Stimulated activated CD4-positive, alpha-beta T cell treated with anti-CD3 and anti-CD28 coated beads, Interleukin-1b, Interleukin-23, amount 100 ng/mL, for 48 hours (primary cell): ENCODE measurements at regions not wholly inside any gene's neighbourhood (a gene's known extent, or its start where the extent isn't known, plus 50 kb on each side); places are given as distances from the start of the nearest gene placed in this dataset.

Experiments used
- DNase-seq: peaks from one replicate; pipeline ENCODE4 v3.0.0-alpha.2; 2020

DNA sequence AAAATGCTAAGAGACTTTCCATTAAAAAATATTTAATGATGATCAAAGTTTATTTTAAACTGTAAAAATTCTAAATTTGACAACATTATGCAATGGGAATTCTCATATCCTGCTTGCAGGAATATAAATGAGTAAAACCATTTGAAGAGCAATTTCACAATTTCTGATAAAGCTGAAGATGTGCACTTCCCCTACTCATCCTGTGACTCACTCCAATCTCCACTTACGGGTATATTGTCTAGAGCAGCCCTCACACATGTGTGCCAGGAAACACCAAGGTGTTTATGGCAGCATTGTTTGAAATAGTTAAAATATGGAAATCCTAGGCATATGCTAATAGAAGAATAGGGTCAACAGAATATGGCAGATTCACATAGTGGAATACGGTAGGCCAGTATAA, 158.4 kb downstream of the PDHA2 start:
- DNase-seq = no peak

- no peak for DNase-seq
Observed at GRCh38 chr4:96003951-96004740, 164.3 kb downstream of the PDHA2 start.

DNA sequence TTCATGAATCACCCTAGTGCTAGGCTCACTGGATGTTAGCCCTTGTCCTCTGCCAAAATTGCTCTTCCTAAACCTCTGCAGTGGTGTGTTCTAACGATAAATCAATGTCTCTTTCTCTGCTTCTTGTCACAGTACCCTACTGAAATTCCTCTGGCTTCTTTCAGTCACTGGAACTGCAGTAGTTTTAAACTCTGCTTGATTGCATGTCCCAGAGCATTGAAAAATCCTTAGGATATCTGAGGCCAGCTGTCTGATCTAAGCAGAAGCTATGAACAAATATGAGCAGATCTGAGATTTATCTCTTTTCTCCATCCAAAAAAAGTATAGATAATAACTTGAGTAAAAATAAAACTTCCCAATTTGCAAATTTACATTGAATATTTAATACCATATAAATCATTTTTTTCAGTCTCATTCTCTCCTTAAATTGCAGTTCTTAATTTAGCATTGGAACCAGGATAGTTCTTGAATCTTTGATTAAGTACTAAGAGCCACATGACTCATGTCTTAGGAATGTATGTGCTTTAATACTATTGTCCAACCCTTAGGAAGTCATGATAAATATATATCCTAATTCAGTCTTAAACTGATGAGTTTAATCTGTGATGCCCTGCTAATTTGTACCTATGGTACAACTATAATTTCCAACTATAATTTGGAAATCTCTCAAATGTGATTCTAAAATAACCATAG, 169.7 kb downstream of the PDHA2 start:
- DNase-seq = no peak

DNA sequence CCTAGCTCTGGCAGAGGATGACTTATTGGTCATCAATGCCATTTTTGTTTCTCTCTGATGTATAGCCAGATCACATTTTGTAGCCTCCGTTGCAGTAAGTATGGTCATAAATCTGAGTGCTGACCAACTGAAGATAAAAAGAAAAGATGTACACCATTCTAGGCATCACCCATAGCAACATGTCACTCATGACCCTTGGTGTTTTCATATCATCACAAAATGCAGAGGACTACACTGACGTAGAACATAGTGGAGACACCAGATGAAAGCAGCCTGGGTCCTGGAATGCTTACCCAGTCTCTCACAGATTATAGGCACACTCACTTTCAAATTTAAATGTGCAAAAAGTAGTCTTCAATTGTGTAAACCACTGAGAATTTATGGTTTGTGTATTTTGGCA, 172.8 kb downstream of the PDHA2 start:
- DNase-seq = no peak

DNA sequence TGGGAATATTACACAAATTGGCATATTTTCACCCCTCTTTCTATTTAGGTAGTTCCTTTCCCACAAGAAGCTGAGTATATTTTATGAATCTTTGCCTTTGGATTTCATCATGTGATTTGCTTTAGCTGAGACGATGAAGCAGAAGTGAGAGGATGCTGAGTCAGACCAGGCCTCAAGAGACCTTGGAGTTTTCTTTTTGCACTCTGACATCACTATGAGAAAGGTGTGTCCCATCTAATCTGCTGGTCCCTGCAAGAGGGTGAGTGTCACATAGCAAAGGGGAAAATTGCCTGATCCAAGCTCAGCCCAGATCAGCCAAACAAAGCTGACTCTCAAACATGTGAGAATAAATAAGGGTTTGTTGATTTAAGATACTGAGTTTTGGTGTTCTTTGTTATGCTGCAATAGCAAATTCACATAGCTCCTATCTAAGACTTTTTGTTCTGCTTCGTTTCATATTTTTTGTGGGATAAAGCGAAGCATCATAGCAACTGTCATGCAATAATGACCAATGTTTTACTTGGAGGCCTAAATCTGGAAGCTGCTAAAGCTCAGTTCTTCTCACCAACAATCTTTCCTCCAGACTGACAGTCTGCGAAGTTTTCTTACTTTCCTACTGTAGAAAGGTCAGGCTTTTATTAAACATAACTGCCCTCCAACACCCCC, 176.9 kb downstream of the PDHA2 start:
- no peak for DNase-seq

DNA sequence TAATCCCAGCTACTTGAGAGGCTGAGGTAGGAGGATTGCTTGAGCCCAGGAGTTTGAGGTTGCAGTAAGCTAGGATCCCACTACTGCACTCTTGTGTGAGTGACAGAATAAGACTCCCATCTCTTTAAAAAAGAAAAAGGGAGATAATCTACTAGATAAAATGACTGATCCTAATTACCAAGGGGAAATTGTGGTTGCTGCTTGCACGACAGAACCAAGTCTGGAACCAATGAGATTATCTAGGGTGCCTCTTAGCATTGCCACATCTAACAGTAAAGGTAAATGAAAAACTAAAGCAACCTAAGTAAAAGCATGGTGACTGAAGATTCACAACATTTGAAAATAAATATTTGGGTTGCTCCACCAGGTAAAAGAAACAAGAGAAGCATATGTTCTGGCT, 185.1 kb downstream of the PDHA2 start:
- DNase-seq = no peak

DNA sequence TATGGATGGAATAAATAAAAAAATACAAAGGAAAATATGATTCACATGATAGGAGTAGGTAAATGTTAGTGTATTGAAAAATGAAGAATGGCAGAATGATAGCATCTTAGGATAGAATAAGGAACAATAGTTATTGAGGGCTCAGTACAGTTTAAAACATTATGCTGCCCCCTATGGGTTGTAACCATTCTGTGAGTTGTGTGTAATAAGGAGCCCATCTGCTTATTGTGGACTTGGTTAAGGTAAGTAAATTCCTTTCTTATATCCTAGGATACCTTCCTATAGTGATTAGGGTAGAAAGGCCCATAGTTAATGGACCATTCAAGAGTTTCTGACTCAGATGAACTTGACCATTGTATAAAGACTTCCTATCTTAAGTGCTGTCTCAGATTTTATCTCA, 195.8 kb downstream of the PDHA2 start:
- DNase-seq = no peak

- DNase-seq = no peak
Observed at GRCh38 chr4:96036781-96037180, 196.9 kb downstream of the PDHA2 start.

GRCh38 chr4:96037705-96038104, 197.8 kb downstream of the PDHA2 start:
- no peak for DNase-seq

- DNase-seq = no peak
Observed at GRCh38 chr4:96039217-96039616, 199.3 kb downstream of the PDHA2 start.

- no peak for DNase-seq
Observed at GRCh38 chr4:96039803-96040436, 200.0 kb downstream of the PDHA2 start.

DNA sequence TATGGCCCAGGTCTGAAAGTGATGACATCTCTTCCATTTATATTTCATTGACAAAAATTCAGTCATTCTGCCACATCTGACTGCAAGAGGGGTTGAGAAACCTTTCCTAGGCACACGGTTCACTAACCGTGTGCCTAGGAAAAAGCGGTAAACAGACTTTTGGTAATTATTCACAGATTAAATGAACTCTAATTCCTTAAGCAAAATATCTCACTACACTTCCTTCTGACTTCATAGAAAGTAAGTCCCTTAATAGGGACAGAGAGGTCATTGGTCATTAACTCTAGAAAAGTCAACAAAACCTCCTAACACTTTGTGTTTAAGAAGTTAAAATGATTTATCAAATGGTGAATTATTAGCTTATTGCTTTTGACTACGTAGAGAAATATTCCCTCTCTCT, 205.1 kb downstream of the PDHA2 start:
- DNase-seq = no peak

GRCh38 chr4:96052827-96053226, 212.9 kb downstream of the PDHA2 start:
- no peak for DNase-seq

- no peak for DNase-seq
Observed at GRCh38 chr4:96056346-96056934, 216.5 kb downstream of the PDHA2 start.

GRCh38 chr4:96063639-96064038, 223.7 kb downstream of the PDHA2 start:
- DNase-seq = no peak

DNA sequence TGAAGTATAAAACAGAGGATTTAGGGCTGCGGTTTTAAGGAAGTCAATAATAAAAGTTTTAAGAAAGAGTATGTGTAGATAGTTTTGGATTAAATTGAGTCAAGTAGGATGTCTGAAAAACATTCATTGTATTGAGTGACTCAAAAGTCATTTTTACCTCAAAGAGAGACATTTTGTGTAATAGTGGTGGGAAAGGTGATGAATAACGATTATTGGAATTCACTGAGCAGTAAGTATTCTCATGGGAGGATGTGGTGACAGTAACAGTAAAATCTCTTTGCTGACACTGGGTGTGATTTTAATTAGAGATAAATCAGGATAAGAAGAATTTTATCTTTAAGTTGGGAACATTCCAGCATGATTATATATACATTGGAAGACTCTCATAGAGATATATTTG, 233.6 kb downstream of the PDHA2 start:
- no peak for DNase-seq

DNA sequence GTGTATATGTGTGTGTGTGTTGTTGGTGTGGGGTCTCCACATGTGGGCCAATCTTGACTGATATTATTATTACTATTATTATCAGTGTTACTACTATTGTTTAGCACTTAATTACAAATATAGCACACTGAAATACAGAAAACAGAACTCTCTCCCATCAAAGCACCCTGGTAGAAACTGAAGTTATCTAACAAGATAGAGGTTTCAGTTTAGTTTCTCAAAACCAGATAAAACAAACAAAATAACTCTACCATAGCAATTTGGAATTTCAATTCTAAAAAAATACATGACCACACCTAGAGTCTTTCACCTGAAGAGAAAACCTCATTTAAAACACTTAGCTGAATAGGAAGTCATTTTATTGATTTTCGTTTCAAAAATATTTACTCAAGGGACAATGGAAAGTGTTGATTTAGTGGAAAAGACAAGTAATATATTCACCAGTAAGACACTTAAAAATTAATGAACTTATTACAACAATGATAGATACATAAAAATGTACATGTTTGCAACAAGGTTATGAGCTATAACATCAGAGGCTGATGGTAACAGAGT, 252.3 kb downstream of the PDHA2 start:
- no peak for DNase-seq

DNA sequence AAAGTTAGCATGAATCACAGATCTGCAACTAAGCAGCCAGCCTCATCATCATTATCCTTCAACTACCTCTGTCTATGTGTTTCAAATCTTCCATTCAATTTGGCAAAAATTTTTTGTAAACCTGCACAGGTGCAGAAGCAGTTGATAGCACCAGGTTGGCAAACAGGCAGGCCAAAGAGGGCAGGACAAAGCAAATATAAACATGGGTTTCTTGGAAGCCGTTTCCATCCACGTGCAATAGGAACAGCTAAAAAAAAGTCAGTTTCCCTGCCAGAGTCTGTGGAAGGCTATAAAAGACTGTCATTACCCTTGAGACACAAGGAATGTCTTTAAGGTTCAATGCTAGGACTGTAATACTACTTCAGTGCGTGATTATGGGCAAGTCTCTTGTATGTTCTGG, 253.2 kb downstream of the PDHA2 start:
- no peak for DNase-seq

DNA sequence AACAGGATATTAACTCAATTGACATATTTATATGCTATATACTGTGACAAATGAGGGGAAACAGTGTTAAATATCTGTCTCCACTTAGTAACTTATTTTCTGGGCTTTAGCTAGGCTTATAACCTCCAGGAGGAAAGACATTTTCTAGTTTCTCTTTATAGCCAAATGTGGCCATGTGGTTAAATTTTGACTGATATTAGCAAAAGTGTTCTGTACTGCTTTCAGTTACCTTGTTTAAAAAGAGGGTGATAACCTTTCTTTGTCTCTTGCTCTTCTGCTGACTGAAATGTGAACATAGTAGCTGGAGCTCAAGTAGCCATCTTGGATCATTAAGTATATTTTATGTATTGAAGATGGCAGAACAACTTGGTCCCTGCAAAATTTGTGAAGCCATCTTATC, 253.7 kb downstream of the PDHA2 start:
- DNase-seq = no peak

- DNase-seq = no peak
Observed at GRCh38 chr4:96094183-96094582, 254.3 kb downstream of the PDHA2 start.

- no peak for DNase-seq
Observed at GRCh38 chr4:96097040-96097607, 257.2 kb downstream of the PDHA2 start.

- no peak for DNase-seq
Observed at GRCh38 chr4:96097693-96098092, 257.8 kb downstream of the PDHA2 start.

- DNase-seq = no peak
Observed at GRCh38 chr4:96099031-96099430, 259.1 kb downstream of the PDHA2 start.
